Stimulated activated naive B cell treated with anti-CD40 and anti-IgM and Interleukin-4, amounts not matched to agents 10 μg/mL and 1 μg/mL and 100 μg/mL, for 72 hours (primary cell): ENCODE measurements at regions not wholly inside any gene's neighbourhood (a gene's known extent, or its start where the extent isn't known, plus 50 kb on each side); places are given as distances from the start of the nearest gene placed in this dataset.

ENCODE experiments used
- ATAC-seq, 2 donors: fragments of 150-1000 bp; cut with Tn5 transposase; replicated peaks; 2 replicates each; pipeline ENCODE4 v1.10.0; 2021; ENCODE audit warnings: moderate library complexity in 1 of 2
- DNase-seq: peaks from one replicate; pipeline ENCODE4 v3.0.0; 2021
- H3K27ac Mint-ChIP-seq: one replicate; pipeline ENCODE4 v1.8.0; 2022; ENCODE audit warnings: mild to moderate bottlenecking, mixed read lengths
- H3K27me3 Mint-ChIP-seq, 2 donors: one replicate each; pipeline ENCODE4 v1.8.0; 2022; ENCODE audit warnings: mixed read lengths in 2 of 2
- H3K36me3 Mint-ChIP-seq, 2 donors: one replicate each; pipeline ENCODE4 v1.8.0; 2022; ENCODE audit warnings: mixed read lengths in 2 of 2, mild to moderate bottlenecking in 1 of 2
- H3K4me1 Mint-ChIP-seq, 2 donors: one replicate each; pipeline ENCODE4 v1.8.0; 2022; ENCODE audit warnings: mixed read lengths in 2 of 2, mild to moderate bottlenecking in 1 of 2
- H3K4me3 Mint-ChIP-seq, 2 donors: one replicate each; pipeline ENCODE4 v1.8.0; 2022; ENCODE audit warnings: mild to moderate bottlenecking in 2 of 2, mixed read lengths in 2 of 2, moderate library complexity in 1 of 2
- H3K9me3 Mint-ChIP-seq, 2 donors: one replicate each; pipeline ENCODE4 v1.8.0; 2022; ENCODE audit warnings: mixed read lengths in 2 of 2, mild to moderate bottlenecking in 1 of 2

GRCh38 chr1:229180161-229180560, 90.8 kb upstream of the RAB4A start:
- H3K36me3 Mint-ChIP-seq, result no peaks in the 10 kb centered on the region
- ATAC-seq (no peak), DNase-seq (no peak)
- no peaks in the 10 kb centered on the region for H3K4me1 Mint-ChIP-seq
- H3K27ac Mint-ChIP-seq, result no peak overlapping the region
- H3K4me3 Mint-ChIP-seq, result no peak overlapping the region
- H3K27me3 Mint-ChIP-seq, result no peaks in the 10 kb centered on the region
- no peaks in the 10 kb centered on the region for H3K9me3 Mint-ChIP-seq

GRCh38 chr1:229181419-229181818, 89.5 kb upstream of the RAB4A start:
- DNase-seq, result no peak
- Mint-ChIP-seq H3K27me3 (no peaks in the 10 kb centered on the region), H3K36me3 (no peaks in the 10 kb centered on the region), H3K4me3 (no peak overlapping the region), H3K9me3 (no peaks in the 10 kb centered on the region), H3K4me1 (no peaks in the 10 kb centered on the region), H3K27ac (no peak overlapping the region)
- no peak for ATAC-seq

DNA sequence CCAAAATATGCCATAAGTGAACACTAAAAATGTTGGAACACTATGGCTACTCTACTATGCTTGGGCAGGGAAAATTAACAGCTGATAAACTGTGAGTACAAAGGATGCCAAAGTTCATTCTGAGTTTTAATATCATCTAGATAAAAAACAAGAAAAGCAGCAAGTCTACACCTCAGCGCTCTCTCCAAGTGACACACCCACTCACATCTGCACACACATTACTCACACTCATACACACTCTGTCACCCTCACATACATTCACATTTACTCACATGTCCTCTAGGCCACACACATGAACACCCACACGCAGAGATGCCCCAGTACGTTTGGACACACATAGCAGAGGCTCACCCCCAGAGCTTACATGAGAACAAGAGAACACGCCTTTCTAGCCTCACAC, 87.3 kb upstream of the RAB4A start:
- Mint-ChIP-seq H3K36me3 (no peaks in the 10 kb centered on the region), H3K27me3 (no peaks in the 10 kb centered on the region), H3K27ac (no peak overlapping the region), H3K4me1 (no peaks in the 10 kb centered on the region), H3K9me3 (no peaks in the 10 kb centered on the region), H3K4me3 (no peak overlapping the region)
- no peak for ATAC-seq
- no peak for DNase-seq

DNA sequence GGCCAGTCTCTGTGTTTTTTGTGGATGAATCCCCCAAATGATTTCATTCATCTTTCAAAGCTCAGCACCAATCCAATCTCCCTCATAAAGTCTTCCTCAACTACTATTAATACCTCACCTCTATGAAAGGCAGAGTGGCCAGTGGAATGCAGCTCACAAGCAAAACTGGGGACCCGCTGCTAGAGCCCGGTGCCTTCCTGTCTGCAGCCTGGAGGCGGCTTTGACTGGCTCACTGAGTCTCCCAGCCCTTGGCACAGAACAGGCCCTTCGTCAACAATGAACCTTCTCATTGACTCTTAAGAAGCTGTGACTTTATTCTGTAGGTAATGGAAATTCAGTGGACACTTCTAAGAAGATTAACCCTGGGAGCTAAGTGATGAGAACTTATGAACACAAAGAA, 86.8 kb upstream of the RAB4A start:
- H3K27me3 Mint-ChIP-seq, result no peaks in the 10 kb centered on the region
- no peaks in the 10 kb centered on the region for H3K4me1 Mint-ChIP-seq
- H3K9me3 Mint-ChIP-seq, result no peaks in the 10 kb centered on the region
- no peaks in the 10 kb centered on the region for H3K36me3 Mint-ChIP-seq
- DNase-seq, result no peak
- no peak overlapping the region for H3K27ac Mint-ChIP-seq
- no peak overlapping the region for H3K4me3 Mint-ChIP-seq
- ATAC-seq, result no peak

GRCh38 chr1:229185963-229186362, 84.9 kb upstream of the RAB4A start:
- H3K4me3 Mint-ChIP-seq, result no peak overlapping the region
- no peaks in the 10 kb centered on the region for H3K36me3 Mint-ChIP-seq
- H3K9me3 Mint-ChIP-seq, result no peaks in the 10 kb centered on the region
- ATAC-seq (no peak), DNase-seq (no peak)
- peaks cover 0 to 3% of the 10 kb centered on the region in 2 donors for H3K27me3 Mint-ChIP-seq
- no peak overlapping the region for H3K27ac Mint-ChIP-seq
- no peaks in the 10 kb centered on the region for H3K4me1 Mint-ChIP-seq

- Mint-ChIP-seq H3K4me1 (no peaks in the 10 kb centered on the region), H3K9me3 (no peaks in the 10 kb centered on the region), H3K27me3 (peaks cover 0 to 3% of the 10 kb centered on the region in 2 donors), H3K27ac (no peak overlapping the region), H3K4me3 (no peak overlapping the region), H3K36me3 (no peaks in the 10 kb centered on the region)
- DNase-seq, result no peak
- ATAC-seq, result peak in 1 of 2 donors; percentile 31
These were observed 84.4 kb upstream of the RAB4A start for GRCh38 chr1:229186373-229187056.

GRCh38 chr1:229190057-229190575, 80.8 kb upstream of the RAB4A start:
- H3K4me1 Mint-ChIP-seq, result no peaks in the 10 kb centered on the region
- no peak for DNase-seq
- no peak overlapping the region for H3K4me3 Mint-ChIP-seq
- no peaks in the 10 kb centered on the region for H3K36me3 Mint-ChIP-seq
- H3K27me3 Mint-ChIP-seq, result peaks cover 3 to 7% of the 10 kb centered on the region in 2 donors
- H3K27ac Mint-ChIP-seq, result no peak overlapping the region
- ATAC-seq, result no peak
- H3K9me3 Mint-ChIP-seq, result no peaks in the 10 kb centered on the region

DNA sequence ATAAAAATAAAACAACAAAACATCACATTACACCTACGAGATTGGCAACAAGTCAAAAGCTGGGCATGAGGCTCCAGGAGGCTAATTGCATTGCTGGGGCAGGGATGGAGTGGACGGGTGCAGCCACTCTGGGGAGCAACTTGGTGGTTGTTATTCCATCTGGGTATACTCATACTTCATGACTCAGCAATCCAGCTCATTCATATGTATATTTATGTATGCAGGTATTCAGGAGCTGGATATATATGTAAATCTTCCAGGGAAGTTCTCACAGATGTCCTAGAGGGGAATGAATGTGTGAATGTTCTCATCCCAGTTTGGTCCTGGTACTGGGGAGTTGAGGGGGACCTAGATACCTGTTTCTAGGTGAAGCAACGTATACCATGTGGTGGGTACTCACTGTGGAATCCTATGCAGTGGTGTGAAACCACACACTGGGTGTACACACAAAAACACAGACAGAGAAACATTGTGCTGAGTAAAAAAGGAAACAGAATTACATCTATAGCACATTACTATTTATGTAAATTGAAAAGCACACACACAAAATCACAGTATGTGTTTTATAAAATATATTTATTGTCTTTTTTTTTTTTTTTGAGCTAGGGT, 79.7 kb upstream of the RAB4A start:
- no peak overlapping the region for H3K27ac Mint-ChIP-seq
- H3K4me1 Mint-ChIP-seq, result no peaks in the 10 kb centered on the region
- no peaks in the 10 kb centered on the region for H3K9me3 Mint-ChIP-seq
- H3K4me3 Mint-ChIP-seq, result no peak overlapping the region
- no peaks in the 10 kb centered on the region for H3K36me3 Mint-ChIP-seq
- DNase-seq (no peak), ATAC-seq (no peak)
- H3K27me3 Mint-ChIP-seq, result peaks cover 3 to 7% of the 10 kb centered on the region in 2 donors

DNA sequence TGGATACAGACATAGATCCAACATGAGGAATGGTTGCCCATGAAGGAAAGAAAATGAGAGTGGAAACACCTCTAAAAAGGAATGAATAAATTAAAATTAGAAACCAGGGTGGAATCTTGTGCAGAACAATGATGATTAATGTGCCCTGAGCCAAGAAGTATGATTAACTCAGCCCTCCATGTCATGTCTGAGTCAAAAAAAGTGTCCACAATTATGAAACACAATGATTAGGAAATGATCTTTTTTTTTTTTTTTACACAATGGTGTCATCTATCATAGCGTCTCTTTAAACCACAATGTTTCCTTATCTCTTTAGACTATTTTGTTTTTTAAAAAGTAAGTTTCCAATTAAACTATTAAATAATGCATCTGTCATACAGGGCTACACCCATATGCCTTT, 78.9 kb upstream of the RAB4A start:
- no peaks in the 10 kb centered on the region for H3K9me3 Mint-ChIP-seq
- no peak overlapping the region for H3K4me3 Mint-ChIP-seq
- no peak overlapping the region for H3K27ac Mint-ChIP-seq
- DNase-seq (no peak), ATAC-seq (no peak)
- no peaks in the 10 kb centered on the region for H3K4me1 Mint-ChIP-seq
- H3K27me3 Mint-ChIP-seq, result peaks cover 3 to 7% of the 10 kb centered on the region in 2 donors
- no peaks in the 10 kb centered on the region for H3K36me3 Mint-ChIP-seq

DNA sequence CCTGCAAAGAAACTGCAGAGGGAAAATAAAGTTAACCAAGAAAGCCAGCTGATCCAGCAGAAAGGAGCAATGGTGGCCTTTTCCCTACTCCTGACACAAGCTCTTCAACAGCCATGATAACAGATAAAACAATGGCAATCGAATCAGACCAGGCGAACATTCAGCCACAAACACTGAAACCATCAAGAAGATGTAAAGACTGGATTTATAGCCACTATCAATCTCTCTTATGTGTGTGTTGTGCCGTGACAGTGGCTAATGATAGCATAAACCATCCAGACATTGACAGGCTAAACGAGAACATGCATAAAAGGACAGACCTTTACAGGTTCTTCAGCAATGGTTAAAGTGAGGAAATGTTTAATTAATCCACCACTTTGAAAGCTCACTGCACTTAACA, 78.1 kb upstream of the RAB4A start:
- no peaks in the 10 kb centered on the region for H3K36me3 Mint-ChIP-seq
- ATAC-seq (no peak), DNase-seq (no peak)
- no peaks in the 10 kb centered on the region for H3K9me3 Mint-ChIP-seq
- peaks cover 3 to 7% of the 10 kb centered on the region in 2 donors for H3K27me3 Mint-ChIP-seq
- H3K4me3 Mint-ChIP-seq, result no peak overlapping the region
- no peaks in the 10 kb centered on the region for H3K4me1 Mint-ChIP-seq
- no peak overlapping the region for H3K27ac Mint-ChIP-seq

DNA sequence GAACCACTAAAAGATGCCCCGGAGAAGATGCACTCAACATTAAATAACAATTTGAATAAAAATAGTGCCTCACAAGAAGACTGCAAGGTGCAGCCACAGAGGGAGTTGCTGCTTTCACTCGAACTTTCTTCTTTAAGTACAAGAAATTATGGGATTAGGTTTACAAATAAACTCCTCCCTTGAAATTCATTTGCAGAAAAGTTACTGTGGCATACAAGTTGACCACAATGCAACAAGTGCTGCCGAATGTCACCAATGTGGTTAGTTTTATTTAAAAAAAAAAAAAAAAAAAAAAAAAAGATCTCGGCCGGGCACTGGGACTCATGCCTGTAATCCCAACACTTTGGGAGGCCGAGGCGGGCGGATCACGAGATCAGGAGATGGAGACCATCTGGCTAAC, 76.8 kb upstream of the RAB4A start:
- no peaks in the 10 kb centered on the region for H3K9me3 Mint-ChIP-seq
- no peak overlapping the region for H3K27ac Mint-ChIP-seq
- H3K4me3 Mint-ChIP-seq, result no peak overlapping the region
- DNase-seq (no peak), ATAC-seq (no peak)
- H3K27me3 Mint-ChIP-seq, result peaks cover 3 to 7% of the 10 kb centered on the region in 2 donors
- no peaks in the 10 kb centered on the region for H3K36me3 Mint-ChIP-seq
- H3K4me1 Mint-ChIP-seq, result no peaks in the 10 kb centered on the region

DNA sequence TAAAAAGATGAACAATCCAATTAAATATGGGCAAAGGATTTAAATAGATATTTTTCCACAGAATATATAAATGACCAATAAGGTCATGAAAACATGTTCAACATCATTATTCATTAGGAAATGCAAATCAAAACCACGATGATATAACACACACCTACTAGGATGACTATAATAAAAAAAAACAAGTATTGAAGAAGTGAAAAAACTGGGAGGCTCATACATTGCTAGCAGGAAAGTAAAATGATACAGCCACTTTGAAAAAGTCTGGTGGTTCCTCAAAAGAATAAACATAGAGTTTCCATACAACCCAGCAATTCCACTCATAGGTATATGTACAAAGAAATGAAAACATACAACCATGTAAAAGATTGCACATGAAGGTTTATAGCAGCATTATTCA, 75.7 kb upstream of the RAB4A start:
- H3K27ac Mint-ChIP-seq, result no peak overlapping the region
- H3K9me3 Mint-ChIP-seq, result no peaks in the 10 kb centered on the region
- H3K4me1 Mint-ChIP-seq, result peaks cover 0 to 7% of the 10 kb centered on the region in 2 donors

GRCh38 chr1:229196404-229197264, 74.3 kb upstream of the RAB4A start:
- ATAC-seq (no peak), DNase-seq (no peak)
- Mint-ChIP-seq H3K9me3 (no peaks in the 10 kb centered on the region), H3K27me3 (peaks cover 4 to 7% of the 10 kb centered on the region in 2 donors), H3K4me3 (no peak overlapping the region), H3K36me3 (no peaks in the 10 kb centered on the region), H3K4me1 (peaks cover 3 to 7% of the 10 kb centered on the region in 2 donors), H3K27ac (no peak overlapping the region)

More for the DNA sequence above, 75.7 kb upstream of the RAB4A start:
- no peak for DNase-seq
- no peaks in the 10 kb centered on the region for H3K36me3 Mint-ChIP-seq
- no peak overlapping the region for H3K4me3 Mint-ChIP-seq
- ATAC-seq, result no peak
- H3K27me3 Mint-ChIP-seq, result peaks cover under 1 to 7% of the 10 kb centered on the region in 2 donors

DNA sequence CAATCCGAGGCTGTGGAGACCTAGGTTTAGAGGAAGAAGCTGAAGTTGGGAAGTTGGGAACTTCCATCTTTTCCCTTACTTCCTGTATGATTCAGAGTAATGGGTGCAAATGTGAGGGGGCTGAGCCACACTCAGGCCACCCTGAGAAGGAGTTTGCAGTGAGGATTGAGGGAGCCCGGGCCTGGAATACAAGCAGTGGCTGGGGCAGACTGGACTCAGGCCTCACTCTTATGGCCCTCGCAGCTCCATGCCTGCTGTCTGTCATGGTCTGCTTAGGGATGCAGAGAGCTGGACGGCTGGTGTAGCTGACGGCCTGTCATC, 73.7 kb upstream of the RAB4A start:
- peaks cover 7 to 8% of the 10 kb centered on the region in 2 donors for H3K27me3 Mint-ChIP-seq
- DNase-seq, result no peak
- H3K4me1 Mint-ChIP-seq, result peaks cover 3 to 7% of the 10 kb centered on the region in 2 donors
- no peaks in the 10 kb centered on the region for H3K36me3 Mint-ChIP-seq
- no peak for ATAC-seq
- H3K27ac Mint-ChIP-seq, result no peak overlapping the region
- H3K4me3 Mint-ChIP-seq, result no peak overlapping the region
- no peaks in the 10 kb centered on the region for H3K9me3 Mint-ChIP-seq
